Duodenal mucosa (tissue), 2 donors: ENCODE measurements at regions not wholly inside any gene's neighbourhood (a gene's known extent, or its start where the extent isn't known, plus 50 kb on each side); places are given as distances from the start of the nearest gene placed in this dataset.

Experiments
- H3K27ac ChIP-seq: one replicate; pipeline ENCODE4 v1.7.0; 2013; ENCODE audit warnings: low read depth, low read length
- H3K27me3 ChIP-seq, 2 donors: one replicate each; pipeline ENCODE4 v1.7.0; 2013; ENCODE audit warnings: low read length in 2 of 2, control low read depth in 1 of 2; ENCODE audit not compliant: insufficient read depth in 2 of 2, control insufficient read depth in 1 of 2
- H3K36me3 ChIP-seq, 2 donors: one replicate each; pipeline ENCODE4 v1.7.0; 2013; ENCODE audit warnings: low read length in 2 of 2, control low read depth in 1 of 2; ENCODE audit not compliant: insufficient read depth in 2 of 2, control insufficient read depth in 1 of 2
- H3K4me1 ChIP-seq, 2 donors: one replicate each; pipeline ENCODE4 v1.7.0; 2013; ENCODE audit warnings: low read length in 2 of 2, control low read depth in 1 of 2; ENCODE audit not compliant: insufficient read depth in 2 of 2, control insufficient read depth in 1 of 2
- H3K4me3 ChIP-seq, 2 donors: one replicate each; pipeline ENCODE4 v1.7.0; 2013; ENCODE audit warnings: low read length in 2 of 2, low read depth in 1 of 2
- H3K9ac ChIP-seq, 2 donors: one replicate each; pipeline ENCODE4 v1.7.0; 2013; ENCODE audit warnings: low read length in 2 of 2, low read depth in 1 of 2
- H3K9me3 ChIP-seq, 2 donors: one replicate each; pipeline ENCODE4 v1.7.0; 2013; ENCODE audit warnings: low read length in 2 of 2, control low read depth in 1 of 2; ENCODE audit not compliant: control insufficient read depth in 1 of 2

DNA sequence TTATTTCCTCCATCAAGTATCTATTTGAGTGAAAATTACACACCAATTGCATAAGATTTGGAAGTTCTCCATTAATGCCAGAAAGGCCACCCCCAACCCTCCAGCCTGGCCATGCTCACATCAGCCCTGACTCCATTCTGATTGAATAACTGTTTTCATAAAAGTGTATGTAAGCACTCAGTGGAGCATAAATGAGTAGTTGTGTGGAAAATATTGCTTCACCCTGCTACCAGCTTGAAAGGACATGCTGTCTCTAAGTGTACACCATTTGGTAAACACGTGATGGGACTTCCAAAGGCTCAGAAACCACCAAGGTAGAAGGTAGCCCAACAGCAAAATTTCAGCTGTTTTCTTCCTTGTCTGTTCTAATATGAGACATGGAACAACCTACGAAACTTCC is 393.8 kb downstream of the ZNF385D start:
- no peaks in the 10 kb centered on the region for H3K4me1 ChIP-seq
- H3K27me3 ChIP-seq, result no peaks in the 10 kb centered on the region
- no peak overlapping the region for H3K4me3 ChIP-seq
- no peaks in the 10 kb centered on the region for H3K36me3 ChIP-seq
- no peak overlapping the region for H3K9ac ChIP-seq
- H3K27ac ChIP-seq, result no peak overlapping the region
- no peaks in the 10 kb centered on the region for H3K9me3 ChIP-seq

DNA sequence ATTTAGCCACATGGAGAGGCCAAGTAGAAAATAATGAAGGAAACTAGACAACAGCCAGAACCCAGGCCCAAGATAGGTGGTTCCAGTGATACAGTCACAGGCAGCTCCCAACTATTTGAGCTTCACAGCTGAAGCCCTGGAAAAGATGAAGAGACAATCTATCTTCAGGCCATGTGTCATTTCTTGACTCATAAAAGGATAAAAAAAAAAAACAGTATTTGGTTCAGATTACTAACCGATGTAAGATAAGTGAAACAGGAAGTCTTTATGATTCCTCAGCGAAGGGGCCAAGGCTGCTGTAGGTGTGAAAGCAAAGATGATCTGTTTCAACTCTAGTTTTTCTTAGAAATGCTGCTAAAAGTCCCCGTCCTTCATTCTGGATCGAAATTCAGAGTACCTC is 394.6 kb downstream of the ZNF385D start:
- Histone ChIP-seq H3K27me3 (no peaks in the 10 kb centered on the region), H3K9me3 (no peaks in the 10 kb centered on the region), H3K9ac (no peak overlapping the region), H3K36me3 (no peaks in the 10 kb centered on the region), H3K27ac (no peak overlapping the region), H3K4me3 (no peak overlapping the region), H3K4me1 (no peaks in the 10 kb centered on the region)

DNA sequence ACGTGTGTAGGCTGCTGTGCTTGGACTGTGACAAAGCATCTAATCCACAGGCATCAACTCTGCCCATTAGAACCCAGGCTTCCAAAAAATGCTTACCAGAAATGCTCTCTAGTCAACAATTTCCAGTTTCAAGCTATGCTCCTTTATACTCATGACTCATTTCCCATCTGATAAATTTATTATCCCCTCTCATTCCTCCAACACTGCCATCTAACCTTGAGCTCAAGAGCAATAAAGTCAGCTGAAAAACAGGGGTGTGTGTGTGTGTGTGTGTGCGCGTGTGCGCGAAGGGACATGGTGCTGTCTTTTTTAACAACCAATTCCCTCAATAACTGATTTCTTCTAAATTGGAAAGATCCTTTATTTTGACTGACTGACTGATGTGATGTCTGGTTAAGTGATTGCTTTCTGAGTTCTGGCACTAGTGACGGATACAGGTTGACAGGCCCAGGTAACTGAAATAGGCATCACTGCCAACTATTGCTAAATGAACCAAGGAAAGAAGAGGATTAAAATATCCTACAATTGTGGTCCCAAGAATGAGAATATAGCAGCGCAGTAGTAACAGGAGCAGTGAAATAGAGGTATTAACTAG is 405.5 kb downstream of the ZNF385D start:
- H3K9me3 ChIP-seq, result peaks cover 0 to 6% of the 10 kb centered on the region in 2 donors
- no peaks in the 10 kb centered on the region for H3K4me1 ChIP-seq
- H3K36me3 ChIP-seq, result no peaks in the 10 kb centered on the region
- no peak overlapping the region for H3K27ac ChIP-seq
- H3K27me3 ChIP-seq, result no peaks in the 10 kb centered on the region
- H3K4me3 ChIP-seq, result no peak overlapping the region
- H3K9ac ChIP-seq, result no peak overlapping the region

DNA sequence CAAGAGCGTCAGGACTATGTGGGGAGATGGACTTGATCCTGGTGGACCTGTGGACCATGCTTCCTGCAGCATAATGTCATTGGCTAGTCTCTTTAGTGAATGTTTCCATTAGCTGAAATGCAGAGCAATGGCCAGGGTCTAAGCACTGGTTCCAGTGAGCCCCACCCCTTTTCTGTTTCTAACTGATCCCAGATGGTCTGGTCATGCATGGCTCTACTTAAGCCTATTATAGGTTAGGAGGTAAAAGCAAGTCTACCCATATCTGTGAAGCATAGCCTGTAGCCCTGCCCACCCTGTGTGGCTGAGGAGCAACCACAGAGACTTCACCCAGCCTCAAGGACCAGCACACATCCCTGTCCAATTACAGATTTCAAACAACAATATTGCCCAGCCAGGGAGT is 419.2 kb downstream of the ZNF385D start:
- Histone ChIP-seq H3K36me3 (no peaks in the 10 kb centered on the region), H3K4me3 (no peak overlapping the region)

DNA sequence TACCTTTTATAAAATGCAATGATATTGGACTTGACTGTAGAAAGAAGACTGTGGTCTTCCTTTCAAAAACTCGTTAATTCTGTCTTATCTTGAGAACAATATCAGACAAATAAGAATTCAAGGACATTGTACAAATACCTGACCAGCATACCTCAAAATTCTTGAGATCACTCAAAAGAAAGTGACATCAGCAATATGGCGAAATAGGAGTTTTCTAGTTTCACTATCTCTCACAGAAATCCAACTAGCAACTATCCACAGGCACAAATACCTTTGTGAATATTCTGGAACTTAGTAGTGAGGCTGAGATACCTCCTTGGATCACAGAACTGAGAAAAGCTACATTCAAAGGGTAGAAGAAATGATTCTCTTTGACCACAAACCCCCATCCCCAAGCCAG is 419.7 kb downstream of the ZNF385D start:
- Histone ChIP-seq H3K36me3 (no peaks in the 10 kb centered on the region), H3K27ac (no peak overlapping the region), H3K9me3 (no peaks in the 10 kb centered on the region), H3K4me3 (no peak overlapping the region), H3K27me3 (no peaks in the 10 kb centered on the region), H3K9ac (no peak overlapping the region), H3K4me1 (no peaks in the 10 kb centered on the region)

More for the DNA sequence above, 419.2 kb downstream of the ZNF385D start:
- Histone ChIP-seq H3K9me3 (no peaks in the 10 kb centered on the region), H3K4me1 (no peaks in the 10 kb centered on the region), H3K27me3 (no peaks in the 10 kb centered on the region), H3K9ac (no peak overlapping the region), H3K27ac (no peak overlapping the region)

DNA sequence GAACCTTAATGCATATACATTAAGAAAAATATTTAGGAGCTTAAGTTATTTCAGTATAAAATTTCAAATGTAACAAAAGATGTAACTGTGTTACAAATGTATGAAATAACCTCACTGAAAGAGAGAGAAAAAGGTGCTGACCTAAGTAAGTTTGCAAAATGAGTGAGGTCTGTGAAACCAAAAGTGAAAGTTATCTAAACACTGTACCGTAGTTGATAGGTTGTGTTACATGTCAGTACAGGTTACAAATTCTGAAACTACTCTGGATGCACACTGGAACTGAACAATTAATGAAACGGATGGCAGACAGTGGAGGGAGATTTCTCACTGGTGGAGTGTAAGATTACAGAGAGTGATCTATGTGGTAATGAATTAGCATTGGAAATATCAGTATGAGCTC is 420.7 kb downstream of the ZNF385D start:
- H3K9me3 ChIP-seq, result no peaks in the 10 kb centered on the region
- no peak overlapping the region for H3K4me3 ChIP-seq

DNA sequence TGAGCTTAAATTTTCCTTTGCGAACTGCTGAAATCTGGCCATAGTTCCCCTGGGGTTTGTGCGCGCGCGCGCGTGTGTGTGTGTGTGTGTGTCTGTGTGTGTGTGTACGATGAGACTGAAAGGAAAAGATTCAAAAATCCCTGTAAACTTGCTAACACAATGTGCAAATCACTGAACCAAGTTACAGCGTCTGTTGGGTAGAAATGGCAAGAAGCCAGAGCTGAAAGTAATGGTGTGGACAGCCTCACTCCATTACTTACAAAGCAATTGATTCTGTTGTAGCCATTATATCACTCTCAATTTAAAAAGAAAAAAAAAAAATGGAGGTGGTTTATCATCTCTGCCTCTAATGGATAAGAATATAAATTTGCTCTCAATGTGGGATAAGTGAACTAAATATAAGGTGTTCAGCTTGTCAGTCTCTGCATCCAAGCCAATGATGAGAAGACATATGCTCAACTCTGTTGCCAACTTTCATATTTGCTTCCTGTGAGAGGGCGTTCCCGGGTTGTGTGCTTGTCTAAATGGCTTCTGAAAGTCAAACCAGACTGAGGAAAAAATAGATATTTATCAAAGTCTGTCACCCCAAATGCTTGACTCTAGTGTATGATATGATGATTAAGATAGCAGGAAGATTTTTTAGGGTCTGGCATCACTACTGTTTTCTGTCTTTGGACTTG is 422.2 kb downstream of the ZNF385D start:
- Histone ChIP-seq H3K4me3 (no peak overlapping the region), H3K9me3 (no peaks in the 10 kb centered on the region), H3K27ac (no peak overlapping the region), H3K27me3 (no peaks in the 10 kb centered on the region), H3K9ac (no peak overlapping the region), H3K4me1 (no peaks in the 10 kb centered on the region), H3K36me3 (no peaks in the 10 kb centered on the region)

More for the DNA sequence above, 420.7 kb downstream of the ZNF385D start:
- Histone ChIP-seq H3K36me3 (no peaks in the 10 kb centered on the region), H3K27ac (no peak overlapping the region), H3K9ac (no peak overlapping the region), H3K27me3 (no peaks in the 10 kb centered on the region), H3K4me1 (no peaks in the 10 kb centered on the region)

DNA sequence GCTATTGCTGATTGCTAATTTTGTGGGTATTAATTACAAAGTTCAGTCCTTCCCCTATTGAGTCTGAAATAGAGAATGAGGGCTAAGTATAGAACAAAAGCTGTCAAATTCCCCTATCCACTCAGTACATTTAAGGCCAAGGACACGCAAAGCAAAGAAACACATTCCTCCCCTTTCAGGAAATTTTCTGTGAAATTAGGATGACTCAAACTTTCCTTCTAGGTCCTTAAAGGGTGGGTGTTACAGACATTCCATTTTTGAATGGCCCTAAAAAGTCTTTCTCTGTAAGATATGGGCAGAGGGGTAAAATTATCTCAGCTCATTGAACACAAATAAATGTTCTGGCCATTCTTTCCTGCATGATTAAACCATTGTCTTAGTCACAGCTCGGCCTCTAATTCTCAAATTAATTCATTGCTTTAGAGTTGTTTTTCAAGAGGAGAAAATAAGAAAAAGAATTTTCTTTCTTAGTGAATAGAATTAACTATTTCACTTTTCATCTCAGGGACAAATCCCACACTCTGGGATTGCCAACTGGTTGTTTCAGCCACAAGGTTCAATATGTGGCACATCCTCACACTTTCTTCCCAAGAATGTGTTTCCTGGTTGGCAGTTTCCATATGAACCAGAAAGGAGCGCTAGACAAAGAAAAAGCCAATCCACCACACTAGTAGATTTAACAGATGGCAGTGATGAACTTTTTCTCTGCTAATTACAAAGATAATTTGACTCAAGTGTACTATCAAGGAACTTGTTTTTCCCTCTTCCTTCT is 424.1 kb downstream of the ZNF385D start:
- no peak overlapping the region for H3K27ac ChIP-seq
- no peak overlapping the region for H3K9ac ChIP-seq
- no peaks in the 10 kb centered on the region for H3K36me3 ChIP-seq
- H3K9me3 ChIP-seq, result no peaks in the 10 kb centered on the region
- no peaks in the 10 kb centered on the region for H3K27me3 ChIP-seq
- H3K4me1 ChIP-seq, result no peaks in the 10 kb centered on the region
- H3K4me3 ChIP-seq, result no peak overlapping the region

DNA sequence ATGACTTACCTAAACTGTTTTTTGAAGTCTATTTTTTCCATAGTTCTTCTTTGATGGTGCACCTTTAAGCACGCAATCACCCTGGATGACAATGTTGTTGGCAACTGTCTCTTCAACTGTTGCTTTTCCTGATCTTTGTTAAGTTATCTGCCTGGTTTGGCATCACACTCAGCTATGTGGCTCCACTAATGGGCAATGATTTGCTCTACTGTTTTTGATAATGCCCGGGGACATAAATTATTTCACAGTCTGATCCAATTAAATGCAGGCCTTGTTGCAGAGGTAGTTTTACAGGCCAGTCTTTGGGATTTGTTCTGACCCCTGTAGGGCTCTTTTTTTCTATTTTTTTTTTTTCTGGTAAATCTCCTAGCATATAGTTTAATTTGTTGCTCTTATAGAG is 436.3 kb downstream of the ZNF385D start:
- no peaks in the 10 kb centered on the region for H3K36me3 ChIP-seq
- H3K4me3 ChIP-seq, result no peak overlapping the region
- H3K27ac ChIP-seq, result no peak overlapping the region
- no peaks in the 10 kb centered on the region for H3K9me3 ChIP-seq
- H3K9ac ChIP-seq, result no peak overlapping the region
- no peaks in the 10 kb centered on the region for H3K4me1 ChIP-seq
- H3K27me3 ChIP-seq, result no peaks in the 10 kb centered on the region

DNA sequence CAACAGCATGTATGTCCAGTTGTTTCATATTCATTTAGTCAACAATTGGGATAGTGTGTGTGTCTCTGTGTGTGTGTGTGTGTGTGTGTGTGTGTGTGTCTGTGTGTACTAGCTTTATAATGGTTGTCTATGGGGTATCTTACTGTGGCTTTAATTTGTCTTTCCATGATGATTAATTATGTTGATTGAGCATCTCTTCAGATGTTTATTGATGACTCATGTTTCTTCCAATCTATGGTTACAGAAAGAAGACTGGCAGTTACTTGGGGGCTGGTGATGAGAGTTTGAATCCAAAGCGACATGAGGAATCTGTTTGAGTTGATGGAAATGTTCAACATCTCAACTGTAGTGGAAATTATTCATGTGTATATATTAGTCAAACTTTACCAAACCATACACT is 440.1 kb downstream of the ZNF385D start:
- H3K9me3 ChIP-seq, result no peaks in the 10 kb centered on the region
- no peak overlapping the region for H3K9ac ChIP-seq
- no peak overlapping the region for H3K27ac ChIP-seq
- no peaks in the 10 kb centered on the region for H3K4me1 ChIP-seq
- no peaks in the 10 kb centered on the region for H3K27me3 ChIP-seq
- no peaks in the 10 kb centered on the region for H3K36me3 ChIP-seq
- no peak overlapping the region for H3K4me3 ChIP-seq
